ENCODE measurements at regions not wholly inside any gene's neighbourhood (a gene's known extent, or its start where the extent isn't known, plus 50 kb on each side); places are given as distances from the start of the nearest gene placed in this dataset.
"Not testable (repeated sequence)": the region's sequence is repeated elsewhere in the genome, so short reads cannot be mapped to it uniquely, and the experiment has no call there.

DNA sequence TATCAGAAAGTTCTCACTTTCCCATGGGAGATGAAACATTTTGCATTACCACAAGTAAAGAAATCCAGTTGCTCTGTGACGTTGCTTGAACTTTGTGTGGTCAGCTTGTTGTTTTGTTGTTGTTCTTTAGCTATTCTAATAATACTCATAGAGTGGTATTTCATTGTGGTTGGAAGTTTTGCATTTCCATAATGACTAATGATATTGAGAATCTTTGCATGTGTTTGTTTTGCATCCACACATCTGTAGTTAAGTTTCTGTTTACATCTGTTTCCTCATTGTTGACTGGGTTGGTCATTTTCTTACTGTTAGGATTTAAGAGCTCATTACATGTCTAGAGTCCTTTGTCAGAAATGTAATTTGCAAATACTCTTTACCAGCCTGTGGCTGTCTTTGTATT is 133.2 kb upstream of the LRRC61 start:
- DNase-seq (ENCODE audit: extremely low read depth in 1 of 2, low read depth in 1 of 2): not testable (repeated sequence)

DNA sequence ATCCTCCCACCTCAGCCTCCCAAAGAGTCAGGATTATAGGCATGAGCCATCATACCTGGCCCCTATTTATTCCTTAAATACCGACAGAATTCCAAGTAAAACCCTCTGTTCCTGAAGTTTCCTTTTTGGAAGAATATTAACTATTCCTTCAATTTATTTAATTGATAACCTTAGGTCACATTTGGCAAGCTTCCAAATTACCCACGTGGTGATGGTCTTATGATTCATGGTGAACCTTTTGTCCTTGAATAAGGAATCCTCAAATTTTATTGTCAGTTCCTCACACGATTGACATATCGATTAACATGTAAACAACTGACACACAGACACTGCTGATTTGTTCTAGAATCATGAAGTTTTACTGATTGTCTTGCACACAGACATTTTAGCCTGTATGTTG is 130.6 kb upstream of the LRRC61 start:
- DNase-seq (ENCODE audit: extremely low read depth in 1 of 2, low read depth in 1 of 2): not testable (repeated sequence)

DNA sequence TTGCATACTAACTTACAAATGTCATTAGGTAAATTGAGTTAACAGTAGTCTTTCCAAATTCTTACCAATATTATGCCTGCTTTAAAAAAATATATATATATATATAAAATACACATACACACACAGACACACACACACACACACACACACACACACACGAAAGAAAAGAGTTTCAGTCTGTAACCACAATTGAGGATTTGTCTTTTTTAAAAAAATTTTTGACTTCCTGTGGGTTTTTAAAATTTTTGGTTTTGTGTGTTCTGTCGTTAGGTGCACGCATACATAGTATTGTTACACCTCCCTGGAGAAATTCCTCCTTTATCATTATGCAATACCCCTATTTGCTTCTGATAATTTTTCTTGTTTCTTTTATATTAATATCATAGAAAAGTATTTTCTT is 129.3 kb upstream of the LRRC61 start:
- DNase-seq (ENCODE audit: extremely low read depth in 1 of 2, low read depth in 1 of 2): not testable (repeated sequence)
